HG02852 (cell line): ENCODE measurements at regions not wholly inside any gene's neighbourhood (a gene's known extent, or its start where the extent isn't known, plus 50 kb on each side); places are given as distances from the start of the nearest gene placed in this dataset.

Experiments used
- ATAC-seq: cut with Tn5 transposase; IDR thresholded peaks from one replicate; pipeline ENCODE4 v1.9.1; 2021; ENCODE audit warnings: mild to moderate bottlenecking, moderate library complexity; ENCODE audit not compliant: unreplicated experiment

GRCh38 chr13:22082030-22082429, 411.2 kb downstream of the FGF9 start:
- ATAC-seq, result no peak

GRCh38 chr13:22082437-22083100, 411.7 kb downstream of the FGF9 start:
- ATAC-seq, result no peak

GRCh38 chr13:22085001-22085400, 414.1 kb downstream of the FGF9 start:
- ATAC-seq, result no peak

GRCh38 chr13:22086597-22087330, 415.9 kb downstream of the FGF9 start:
- no peak for ATAC-seq

GRCh38 chr13:22090106-22090505, 419.2 kb downstream of the FGF9 start:
- no peak for ATAC-seq

- no peak for ATAC-seq
Measured at GRCh38 chr13:22091222-22091970, 420.5 kb downstream of the FGF9 start.

- ATAC-seq, result no peak
Measured at GRCh38 chr13:22091971-22092300, 421.1 kb downstream of the FGF9 start.

- ATAC-seq, result no peak
Measured at GRCh38 chr13:22092791-22093560, 422.1 kb downstream of the FGF9 start.

- ATAC-seq, result no peak
Measured at GRCh38 chr13:22095794-22096193, 424.9 kb downstream of the FGF9 start.

- no peak for ATAC-seq
Measured at GRCh38 chr13:22099585-22099984, 428.7 kb downstream of the FGF9 start.

- no peak for ATAC-seq
Measured at GRCh38 chr13:22102271-22102670, 431.4 kb downstream of the FGF9 start.

GRCh38 chr13:22103046-22104027, 432.5 kb downstream of the FGF9 start:
- ATAC-seq, result no peak

- no peak for ATAC-seq
Measured at GRCh38 chr13:22106058-22106457, 435.2 kb downstream of the FGF9 start.

- ATAC-seq, result no peak
Measured at GRCh38 chr13:22107549-22107948, 436.7 kb downstream of the FGF9 start.

GRCh38 chr13:22108283-22108942, 437.5 kb downstream of the FGF9 start:
- ATAC-seq, result no peak

- no peak for ATAC-seq
Measured at GRCh38 chr13:22108979-22109378, 438.1 kb downstream of the FGF9 start.

GRCh38 chr13:22110368-22110767, 439.5 kb downstream of the FGF9 start:
- ATAC-seq, result no peak

- ATAC-seq, result no peak
Measured at GRCh38 chr13:22111152-22111783, 440.4 kb downstream of the FGF9 start.

GRCh38 chr13:22111961-22112360, 441.1 kb downstream of the FGF9 start:
- ATAC-seq, result no peak
